ENCODE measurements at regions not wholly inside any gene's neighbourhood (a gene's known extent, or its start where the extent isn't known, plus 50 kb on each side); places are given as distances from the start of the nearest gene placed in this dataset.

GRCh38 chr5:171542525-171543140, 123.2 kb downstream of the FGF18 start:
- TF ChIP-seq CTCF (IDR thresholded peaks at IDR 0.05; ENCODE audit: insufficient read depth, low read length, poor library complexity, severe bottlenecking) (no peak), EZH2phosphoT487 (conservative IDR thresholded peaks at IDR 0.05; ENCODE audit: low read length) (no peak)
- H3F3A ChIP-seq (ENCODE audit: insufficient read depth) = no peaks in the 10 kb centered on the region
- H3K27ac ChIP-seq (ENCODE audit: low read depth, low read length) = no peak overlapping the region
- no peaks in the 10 kb centered on the region for H3K79me2 ChIP-seq (ENCODE audit: insufficient read depth, low read length)
- no peak overlapping the region for H2AFZ ChIP-seq (ENCODE audit: low read depth, low read length, severe bottlenecking)
- H3K9ac ChIP-seq (ENCODE audit: low read length) = no peak overlapping the region
- no peaks in the 10 kb centered on the region for H3K27me3 ChIP-seq (ENCODE audit: low read length)
- H3K4me3 ChIP-seq (ENCODE audit: insufficient read depth, low read length, poor library complexity, severe bottlenecking) = no peak overlapping the region
- no peaks in the 10 kb centered on the region for H3K9me2 ChIP-seq (replicated peaks; ENCODE audit: insufficient read depth, low read length)
- H4K20me1 ChIP-seq (ENCODE audit: low read depth, low read length) = no peaks in the 10 kb centered on the region
- H3K4me2 ChIP-seq (ENCODE audit: low read depth, low read length, poor library complexity, severe bottlenecking) = no peak overlapping the region
- no peaks in the 10 kb centered on the region for H3K9me3 ChIP-seq (ENCODE audit: insufficient read depth, low read length)
- no peaks in the 10 kb centered on the region for H3K36me3 ChIP-seq (ENCODE audit: low read length)

GRCh38 chr5:171543148-171543815, 123.8 kb downstream of the FGF18 start:
- H3K79me2 ChIP-seq (ENCODE audit: insufficient read depth, low read length) = no peaks in the 10 kb centered on the region
- no peak for TF ChIP-seq EZH2phosphoT487 (conservative IDR thresholded peaks at IDR 0.05; ENCODE audit: low read length)
- no peak for TF ChIP-seq CTCF (IDR thresholded peaks at IDR 0.05; ENCODE audit: insufficient read depth, low read length, poor library complexity, severe bottlenecking)
- no peak overlapping the region for H3K9ac ChIP-seq (ENCODE audit: low read length)
- no peaks in the 10 kb centered on the region for H4K20me1 ChIP-seq (ENCODE audit: low read depth, low read length)
- H3K27ac ChIP-seq (ENCODE audit: low read depth, low read length) = no peak overlapping the region
- H3F3A ChIP-seq (ENCODE audit: insufficient read depth) = no peaks in the 10 kb centered on the region
- no peak overlapping the region for H2AFZ ChIP-seq (ENCODE audit: low read depth, low read length, severe bottlenecking)
- H3K9me2 ChIP-seq (replicated peaks; ENCODE audit: insufficient read depth, low read length) = no peaks in the 10 kb centered on the region
- no peaks in the 10 kb centered on the region for H3K9me3 ChIP-seq (ENCODE audit: insufficient read depth, low read length)
- H3K4me3 ChIP-seq (ENCODE audit: insufficient read depth, low read length, poor library complexity, severe bottlenecking) = no peak overlapping the region
- H3K36me3 ChIP-seq (ENCODE audit: low read length) = no peaks in the 10 kb centered on the region
- H3K27me3 ChIP-seq (ENCODE audit: low read length) = no peaks in the 10 kb centered on the region
- no peak overlapping the region for H3K4me2 ChIP-seq (ENCODE audit: low read depth, low read length, poor library complexity, severe bottlenecking)

DNA sequence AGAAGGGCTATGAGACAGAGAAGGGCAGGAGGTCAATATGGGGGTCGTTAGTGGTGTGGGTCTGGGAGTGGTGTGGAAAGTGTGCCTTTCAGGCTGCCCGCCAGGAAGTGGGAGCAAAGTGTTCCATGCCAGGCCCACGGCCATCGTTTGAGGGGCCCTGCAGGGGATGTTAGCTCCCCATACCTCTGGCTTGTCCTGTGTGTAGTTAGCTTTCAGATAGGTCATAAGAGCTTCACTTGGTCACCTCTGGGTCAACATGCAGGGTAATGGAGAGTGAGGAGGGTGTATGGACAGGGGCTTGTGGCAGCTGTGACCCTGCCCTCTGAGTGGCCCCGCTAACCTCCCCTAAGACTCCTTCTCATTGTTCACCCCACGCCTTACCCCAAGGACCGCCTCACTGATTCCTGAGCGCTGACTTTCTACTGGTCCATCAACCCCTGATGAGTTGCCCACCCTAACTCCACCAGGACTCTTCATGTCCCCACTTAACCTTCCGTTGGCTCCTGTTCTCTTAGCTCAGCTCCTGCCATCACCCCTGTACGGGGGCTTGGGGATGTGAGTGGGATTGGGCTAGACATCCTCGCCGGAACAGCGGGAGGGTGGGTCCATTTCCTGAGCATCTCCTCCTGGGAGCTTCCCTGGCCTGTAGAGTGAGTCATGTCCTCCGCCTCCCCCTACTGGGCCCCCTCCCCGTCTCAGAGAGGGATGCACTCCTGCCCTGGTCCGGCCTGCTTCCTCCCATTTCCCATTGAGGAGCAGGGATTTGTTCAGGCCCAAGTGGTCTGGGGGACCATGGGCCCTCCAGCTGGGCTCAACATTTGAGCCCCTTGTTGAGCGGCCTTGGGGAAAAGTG, 125.7 kb downstream of the FGF18 start:
- Histone ChIP-seq H3K9me3 (ENCODE audit: insufficient read depth, low read length) (no peaks in the 10 kb centered on the region), H3K27me3 (ENCODE audit: low read length) (no peaks in the 10 kb centered on the region; the same call in 1 of the 2 replicates), H3K4me2 (ENCODE audit: low read depth, low read length, poor library complexity, severe bottlenecking) (no peak overlapping the region), H3K27ac (ENCODE audit: low read depth, low read length) (no peak overlapping the region), H3K36me3 (ENCODE audit: low read length) (no peaks in the 10 kb centered on the region), H3F3A (ENCODE audit: insufficient read depth) (no peaks in the 10 kb centered on the region), H3K9ac (ENCODE audit: low read length) (no peak overlapping the region), H3K9me2 (replicated peaks; ENCODE audit: insufficient read depth, low read length) (no peaks in the 10 kb centered on the region), H3K4me3 (ENCODE audit: insufficient read depth, low read length, poor library complexity, severe bottlenecking) (no peak overlapping the region), H4K20me1 (ENCODE audit: low read depth, low read length) (no peaks in the 10 kb centered on the region), H3K79me2 (ENCODE audit: insufficient read depth, low read length) (no peaks in the 10 kb centered on the region), H2AFZ (ENCODE audit: low read depth, low read length, severe bottlenecking) (no peak overlapping the region)
- no peak for TF ChIP-seq CTCF (IDR thresholded peaks at IDR 0.05; ENCODE audit: insufficient read depth, low read length, poor library complexity, severe bottlenecking)
- no peak for TF ChIP-seq EZH2phosphoT487 (conservative IDR thresholded peaks at IDR 0.05; ENCODE audit: low read length)
